SU-DHL-6 (cell line): ENCODE measurements at regions not wholly inside any gene's neighbourhood (a gene's known extent, or its start where the extent isn't known, plus 50 kb on each side); places are given as distances from the start of the nearest gene placed in this dataset.
"Not testable (repeated sequence)": the region's sequence is repeated elsewhere in the genome, so short reads cannot be mapped to it uniquely, and the experiment has no call there.

Source experiments
- H2AFZ ChIP-seq: fragments of 200-600 bp; sonication (generic); 2 replicates; pipeline ENCODE4 v1.6.1; 2014; ENCODE audit warnings: low read depth, mild to moderate bottlenecking, moderate library complexity, mixed read lengths, antibody characterized with exemption, low read length; ENCODE audit not compliant: severe bottlenecking
- H3F3A ChIP-seq: fragments of 200-600 bp; shearing (Covaris generic); 2 replicates; pipeline ENCODE4 v1.6.0; 2016; ENCODE audit warnings: antibody characterized with exemption, mild to moderate bottlenecking; ENCODE audit not compliant: insufficient read depth
- H3K27ac ChIP-seq: fragments of 200-600 bp; sonication (generic); 2 replicates; pipeline ENCODE4 v1.5.1; 2016; ENCODE audit warnings: low read depth, mild to moderate bottlenecking, low read length, moderate library complexity, mixed read lengths
- H3K27me3 ChIP-seq: fragments of 200-600 bp; sonication (generic), shearing (Covaris generic); 2 replicates; pipeline ENCODE4 v1.6.0; 2014; ENCODE audit warnings: mild to moderate bottlenecking, low read length
- H3K36me3 ChIP-seq: fragments of 200-600 bp; sonication (generic); 2 replicates; pipeline ENCODE4 v1.6.1; 2014; ENCODE audit warnings: mild to moderate bottlenecking, low read length, mixed read lengths
- H3K4me2 ChIP-seq: fragments of 300-600, 200-600 bp; shearing (Covaris generic), sonication (generic); 2 replicates; pipeline ENCODE4 v1.6.0; 2014; ENCODE audit warnings: low read length, low read depth, mild to moderate bottlenecking; ENCODE audit not compliant: poor library complexity, severe bottlenecking
- H3K4me3 ChIP-seq: fragments of 200-600 bp; sonication (generic); 2 replicates; pipeline ENCODE4 v1.5.1; 2014; ENCODE audit warnings: antibody characterized with exemption, low read length, mild to moderate bottlenecking, mixed read lengths; ENCODE audit not compliant: insufficient read depth, poor library complexity, severe bottlenecking
- H3K79me2 ChIP-seq: fragments of 200-600 bp; sonication (generic); 2 replicates; pipeline ENCODE4 v1.6.1; 2014; ENCODE audit warnings: mild to moderate bottlenecking, low read length, moderate library complexity; ENCODE audit not compliant: insufficient read depth
- H3K9ac ChIP-seq: fragments of 200-600 bp; sonication (generic); 2 replicates; pipeline ENCODE4 v1.7.0; 2014; ENCODE audit warnings: mild to moderate bottlenecking, low read length
- H3K9me2 ChIP-seq: fragments of 200-600 bp; sonication (generic); replicated peaks from 2 replicates; pipeline ENCODE4 v1.6.1; 2014; ENCODE audit warnings: low read length; ENCODE audit not compliant: insufficient read depth
- H3K9me3 ChIP-seq: fragments of 200-600 bp; sonication (generic); 2 replicates; pipeline ENCODE4 v1.6.1; 2014; ENCODE audit warnings: low read length, mixed read lengths; ENCODE audit not compliant: insufficient read depth
- H4K20me1 ChIP-seq: fragments of 200-600 bp; sonication (generic); 2 replicates; pipeline ENCODE4 v1.6.1; 2014; ENCODE audit warnings: low read depth, mild to moderate bottlenecking, antibody characterized with exemption, low read length, moderate library complexity, mixed read lengths
- EZH2phosphoT487 ChIP-seq: fragments of 200-600 bp; sonication (generic), shearing (Covaris generic); conservative IDR thresholded peaks from 2 replicates; pipeline ENCODE4 v1.6.1; 2018; ENCODE audit warnings: mild to moderate bottlenecking, antibody characterized with exemption, low read length, moderate library complexity, mixed read lengths
- TF ChIP-seq, protein P1 (sequence below): fragments of 200-600 bp; sonication (generic); IDR thresholded peaks from one replicate; pipeline ENCODE4 v1.5.1; 2017; ENCODE audit warnings: antibody characterized with exemption, mild to moderate bottlenecking, low read length, moderate library complexity; ENCODE audit not compliant: insufficient read depth, poor library complexity, severe bottlenecking

DNA sequence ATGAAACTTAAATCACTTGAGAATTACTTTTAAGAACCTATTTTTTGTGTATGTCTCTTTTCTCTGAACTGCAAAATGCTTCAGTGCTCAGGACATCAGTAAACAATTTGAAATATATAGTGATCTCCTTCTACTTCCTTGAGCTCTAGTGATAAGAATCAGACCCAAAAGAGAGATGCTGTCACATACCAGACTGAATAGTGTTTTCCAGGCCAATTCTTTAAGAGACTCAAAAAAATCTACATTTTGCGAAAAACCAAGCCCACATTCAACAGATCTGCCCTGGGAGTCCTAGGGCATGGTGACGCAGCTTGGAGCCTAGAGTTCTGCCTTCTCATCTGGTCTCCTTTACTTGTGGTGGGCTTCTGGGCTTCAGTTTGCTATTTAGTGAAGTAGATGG, 72.1 kb upstream of the SLC13A1 start:
- Histone ChIP-seq H3K9ac (no peak overlapping the region), H3K27ac (no peak overlapping the region), H4K20me1 (no peaks in the 10 kb centered on the region), H3K36me3 (no peaks in the 10 kb centered on the region), H3F3A (no peaks in the 10 kb centered on the region), H3K27me3 (no peaks in the 10 kb centered on the region), H3K9me3 (no peaks in the 10 kb centered on the region), H2AFZ (no peak overlapping the region), H3K4me2 (no peak overlapping the region), H3K9me2 (peaks cover 3% of the 10 kb centered on the region; the same call in 1 of the 2 replicates), H3K79me2 (no peaks in the 10 kb centered on the region), H3K4me3 (no peak overlapping the region)
- TF ChIP-seq, protein P1, sequence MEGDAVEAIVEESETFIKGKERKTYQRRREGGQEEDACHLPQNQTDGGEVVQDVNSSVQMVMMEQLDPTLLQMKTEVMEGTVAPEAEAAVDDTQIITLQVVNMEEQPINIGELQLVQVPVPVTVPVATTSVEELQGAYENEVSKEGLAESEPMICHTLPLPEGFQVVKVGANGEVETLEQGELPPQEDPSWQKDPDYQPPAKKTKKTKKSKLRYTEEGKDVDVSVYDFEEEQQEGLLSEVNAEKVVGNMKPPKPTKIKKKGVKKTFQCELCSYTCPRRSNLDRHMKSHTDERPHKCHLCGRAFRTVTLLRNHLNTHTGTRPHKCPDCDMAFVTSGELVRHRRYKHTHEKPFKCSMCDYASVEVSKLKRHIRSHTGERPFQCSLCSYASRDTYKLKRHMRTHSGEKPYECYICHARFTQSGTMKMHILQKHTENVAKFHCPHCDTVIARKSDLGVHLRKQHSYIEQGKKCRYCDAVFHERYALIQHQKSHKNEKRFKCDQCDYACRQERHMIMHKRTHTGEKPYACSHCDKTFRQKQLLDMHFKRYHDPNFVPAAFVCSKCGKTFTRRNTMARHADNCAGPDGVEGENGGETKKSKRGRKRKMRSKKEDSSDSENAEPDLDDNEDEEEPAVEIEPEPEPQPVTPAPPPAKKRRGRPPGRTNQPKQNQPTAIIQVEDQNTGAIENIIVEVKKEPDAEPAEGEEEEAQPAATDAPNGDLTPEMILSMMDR: no peak
- TF ChIP-seq EZH2phosphoT487: no peak

DNA sequence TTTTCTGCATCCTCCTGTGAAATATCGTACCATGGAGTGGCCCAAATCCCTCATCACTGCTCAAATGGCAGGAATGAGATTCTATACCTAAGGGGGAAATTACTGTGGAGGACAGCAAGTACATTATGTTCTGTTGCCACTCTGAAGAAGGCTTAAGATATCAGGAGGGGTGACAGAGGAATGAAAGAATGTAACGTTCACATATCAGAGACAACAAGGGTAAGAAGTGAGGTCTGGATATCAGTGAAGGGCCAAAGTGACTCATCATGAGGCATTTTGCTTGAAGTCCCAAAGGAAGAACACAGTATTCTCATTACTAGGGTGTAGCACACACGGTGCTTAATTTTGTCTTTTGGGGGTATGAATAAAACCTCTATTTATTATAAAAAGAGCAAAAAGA, 71.5 kb upstream of the SLC13A1 start:
- H3K4me2 ChIP-seq: no peak overlapping the region
- peaks cover 3% of the 10 kb centered on the region; the same call in 1 of the 2 replicates for H3K9me2 ChIP-seq
- H3K9me3 ChIP-seq: no peaks in the 10 kb centered on the region
- no peak for TF ChIP-seq EZH2phosphoT487
- no peaks in the 10 kb centered on the region for H3K36me3 ChIP-seq
- no peak overlapping the region for H2AFZ ChIP-seq
- no peak overlapping the region for H3K4me3 ChIP-seq
- H3K27me3 ChIP-seq: no peaks in the 10 kb centered on the region
- no peak overlapping the region for H3K9ac ChIP-seq
- no peaks in the 10 kb centered on the region for H4K20me1 ChIP-seq
- no peak overlapping the region for H3K27ac ChIP-seq
- no peaks in the 10 kb centered on the region for H3K79me2 ChIP-seq
- no peaks in the 10 kb centered on the region for H3F3A ChIP-seq

DNA sequence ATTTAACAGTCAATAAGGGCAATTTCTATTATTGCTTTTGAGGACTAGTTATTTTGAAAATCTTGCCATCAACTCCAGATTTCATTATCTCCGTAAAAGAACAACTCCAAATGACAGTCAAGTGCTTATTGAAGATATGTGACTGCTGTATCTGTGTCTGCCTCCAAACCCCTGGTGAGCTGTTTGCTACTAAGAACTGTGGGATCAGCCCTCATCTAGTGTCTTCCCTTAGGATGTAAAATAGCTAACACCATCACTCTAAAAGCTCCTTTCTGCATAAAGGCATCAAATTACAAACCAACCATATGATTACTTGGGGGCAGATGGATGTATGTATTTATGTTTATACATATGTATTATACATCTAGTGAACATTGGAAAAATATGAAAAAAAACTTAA, 70.8 kb upstream of the SLC13A1 start:
- Histone ChIP-seq H2AFZ (no peak overlapping the region), H3K27ac (no peak overlapping the region), H3K79me2 (no peaks in the 10 kb centered on the region), H3K9me3 (no peaks in the 10 kb centered on the region), H3K9ac (no peak overlapping the region), H3F3A (no peaks in the 10 kb centered on the region), H4K20me1 (no peaks in the 10 kb centered on the region), H3K9me2 (peaks cover 3% of the 10 kb centered on the region; the same call in 1 of the 2 replicates), H3K36me3 (no peaks in the 10 kb centered on the region), H3K4me3 (no peak overlapping the region), H3K27me3 (no peaks in the 10 kb centered on the region), H3K4me2 (no peak overlapping the region)
- no peak for TF ChIP-seq EZH2phosphoT487
- TF ChIP-seq, protein P1: no peak

DNA sequence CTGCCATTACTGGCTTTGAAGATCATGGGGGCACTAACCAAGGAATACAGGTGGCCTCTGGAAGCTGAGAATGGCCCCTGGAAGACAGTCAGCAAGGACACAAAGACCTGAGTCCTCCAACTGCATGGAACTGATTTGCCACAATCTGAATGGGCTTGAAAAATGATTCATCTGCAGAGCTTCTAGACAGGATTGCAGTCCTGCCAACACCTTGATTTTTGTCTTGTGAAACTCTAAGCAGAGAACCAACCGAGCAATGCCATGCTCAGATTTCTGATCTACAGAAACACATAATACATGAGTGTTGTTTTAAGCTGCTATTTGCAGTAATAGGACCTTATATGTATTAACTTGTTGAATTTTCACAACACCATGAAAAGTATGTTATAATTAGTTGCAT, 66.1 kb upstream of the SLC13A1 start:
- Histone ChIP-seq H4K20me1 (no peaks in the 10 kb centered on the region), H3K36me3 (no peaks in the 10 kb centered on the region), H3K9me2 (no peaks in the 10 kb centered on the region), H3F3A (no peaks in the 10 kb centered on the region), H3K4me2 (no peak overlapping the region), H3K4me3 (no peak overlapping the region), H3K27ac (no peak overlapping the region), H3K79me2 (no peaks in the 10 kb centered on the region), H2AFZ (no peak overlapping the region), H3K9me3 (no peaks in the 10 kb centered on the region), H3K27me3 (no peaks in the 10 kb centered on the region), H3K9ac (no peak overlapping the region)
- TF ChIP-seq, protein P1: no peak
- no peak for TF ChIP-seq EZH2phosphoT487

DNA sequence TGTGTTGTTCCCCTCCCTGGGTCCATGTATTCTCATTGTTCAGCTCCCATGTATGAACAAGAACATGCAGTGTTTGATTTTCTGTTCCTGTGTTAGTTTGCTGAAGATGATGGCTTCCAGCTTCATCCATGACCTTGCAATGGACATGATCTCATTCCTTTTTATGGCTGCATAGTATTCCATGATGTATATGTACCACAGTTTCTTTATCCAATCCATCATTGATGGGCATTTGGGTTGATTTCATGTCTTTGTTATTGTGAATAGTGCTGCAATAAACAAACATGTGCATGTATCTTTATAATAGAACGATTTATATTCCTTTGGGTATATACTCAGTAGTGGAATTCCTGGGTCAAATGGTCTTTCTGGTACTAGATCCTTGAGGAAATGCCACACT, 65.1 kb upstream of the SLC13A1 start:
- not testable (repeated sequence) for H3K9ac ChIP-seq, H2AFZ ChIP-seq, H3K27me3 ChIP-seq, H4K20me1 ChIP-seq, H3F3A ChIP-seq, H3K4me3 ChIP-seq, H3K9me3 ChIP-seq, H3K4me2 ChIP-seq, H3K79me2 ChIP-seq, H3K9me2 ChIP-seq, H3K36me3 ChIP-seq, H3K27ac ChIP-seq
